ENCODE measurements at regions not wholly inside any gene's neighbourhood (a gene's known extent, or its start where the extent isn't known, plus 50 kb on each side); places are given as distances from the start of the nearest gene placed in this dataset.

GRCh38 chr3:118097660-118098059, 937.0 kb downstream of the IGSF11 start:
- TF ChIP-seq, protein P1, sequence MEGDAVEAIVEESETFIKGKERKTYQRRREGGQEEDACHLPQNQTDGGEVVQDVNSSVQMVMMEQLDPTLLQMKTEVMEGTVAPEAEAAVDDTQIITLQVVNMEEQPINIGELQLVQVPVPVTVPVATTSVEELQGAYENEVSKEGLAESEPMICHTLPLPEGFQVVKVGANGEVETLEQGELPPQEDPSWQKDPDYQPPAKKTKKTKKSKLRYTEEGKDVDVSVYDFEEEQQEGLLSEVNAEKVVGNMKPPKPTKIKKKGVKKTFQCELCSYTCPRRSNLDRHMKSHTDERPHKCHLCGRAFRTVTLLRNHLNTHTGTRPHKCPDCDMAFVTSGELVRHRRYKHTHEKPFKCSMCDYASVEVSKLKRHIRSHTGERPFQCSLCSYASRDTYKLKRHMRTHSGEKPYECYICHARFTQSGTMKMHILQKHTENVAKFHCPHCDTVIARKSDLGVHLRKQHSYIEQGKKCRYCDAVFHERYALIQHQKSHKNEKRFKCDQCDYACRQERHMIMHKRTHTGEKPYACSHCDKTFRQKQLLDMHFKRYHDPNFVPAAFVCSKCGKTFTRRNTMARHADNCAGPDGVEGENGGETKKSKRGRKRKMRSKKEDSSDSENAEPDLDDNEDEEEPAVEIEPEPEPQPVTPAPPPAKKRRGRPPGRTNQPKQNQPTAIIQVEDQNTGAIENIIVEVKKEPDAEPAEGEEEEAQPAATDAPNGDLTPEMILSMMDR (IDR thresholded peaks at IDR 0.05; ENCODE audit: control insufficient read depth, insufficient read depth, low read depth, low read length, missing control alignments) = no peak
- DNase-seq (ENCODE audit: low read depth) = no peak
- H3K4me3 ChIP-seq (ENCODE audit: control insufficient read depth, low read depth, low read length) = no peak overlapping the region

DNA sequence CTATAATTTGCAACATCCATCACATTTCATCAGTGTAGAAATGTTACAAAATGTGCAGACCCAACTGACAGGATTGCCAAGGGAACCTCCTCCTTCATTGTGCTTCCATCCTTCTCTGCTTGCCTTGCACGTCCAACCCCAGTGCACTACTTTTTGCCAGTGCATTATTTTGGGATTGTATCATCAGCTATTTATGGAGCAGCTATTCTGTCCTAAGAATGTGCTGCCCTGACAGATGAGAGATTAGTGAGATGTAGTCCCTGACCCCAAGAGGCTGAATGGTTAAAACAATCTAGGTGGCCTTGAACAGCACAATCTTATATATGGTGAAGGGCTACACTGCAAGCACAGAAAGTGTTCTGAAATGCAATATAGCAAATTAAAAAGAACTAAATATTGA, 935.8 kb downstream of the IGSF11 start:
- DNase-seq (ENCODE audit: low read depth) = no peak
- no peak overlapping the region for H3K4me3 ChIP-seq (ENCODE audit: control insufficient read depth, low read depth, low read length)
- TF ChIP-seq, protein P1 (IDR thresholded peaks at IDR 0.05; ENCODE audit: control insufficient read depth, insufficient read depth, low read depth, low read length, missing control alignments) = no peak

DNA sequence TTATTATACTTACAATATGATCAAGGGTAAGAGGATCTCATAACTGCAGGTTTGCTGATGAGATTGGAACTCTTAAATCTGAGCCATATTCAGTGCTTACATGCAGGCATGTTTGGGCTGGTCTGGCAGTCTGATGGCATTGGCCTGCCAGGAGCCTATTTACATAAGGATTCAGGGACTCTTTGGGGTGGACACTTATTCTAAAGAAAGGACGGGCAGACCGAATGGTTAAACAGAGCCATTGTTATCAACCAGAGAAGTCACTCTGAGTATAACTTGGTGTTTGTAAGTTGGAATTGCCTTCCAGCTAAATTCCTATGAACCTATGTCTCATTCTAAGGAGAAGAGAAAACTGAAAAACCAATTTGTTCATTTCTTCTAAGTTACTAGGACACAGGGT, 932.8 kb downstream of the IGSF11 start:
- TF ChIP-seq, protein P1 (IDR thresholded peaks at IDR 0.05; ENCODE audit: control insufficient read depth, insufficient read depth, low read depth, low read length, missing control alignments) = no peak
- H3K4me3 ChIP-seq (ENCODE audit: control insufficient read depth, low read depth, low read length) = no peak overlapping the region
- no peak for DNase-seq (ENCODE audit: low read depth)

- DNase-seq (ENCODE audit: low read depth) = no peak
- TF ChIP-seq, protein P1 (IDR thresholded peaks at IDR 0.05; ENCODE audit: control insufficient read depth, insufficient read depth, low read depth, low read length, missing control alignments) = no peak
- no peak overlapping the region for H3K4me3 ChIP-seq (ENCODE audit: control insufficient read depth, low read depth, low read length)
Observed at GRCh38 chr3:118102737-118103136, 931.9 kb downstream of the IGSF11 start.

DNA sequence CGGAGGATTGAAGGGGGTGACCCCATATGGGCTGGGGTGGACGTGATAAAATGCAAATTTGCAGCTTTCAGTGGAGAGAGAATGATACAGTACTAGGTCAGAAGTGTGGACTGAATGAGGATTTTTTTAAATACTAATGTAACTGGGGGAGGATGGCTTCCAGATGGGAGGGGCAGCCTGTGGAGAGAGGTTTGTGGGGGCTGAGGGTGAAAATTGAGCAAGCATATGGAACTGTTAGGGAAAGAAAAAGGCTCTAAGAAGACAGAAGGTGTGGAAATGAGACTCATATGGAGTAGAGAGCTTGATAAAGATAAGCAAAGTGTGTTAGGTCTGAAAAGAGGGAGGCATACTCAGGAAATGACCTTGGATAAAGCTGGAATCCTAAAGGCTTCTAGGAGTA, 926.4 kb downstream of the IGSF11 start:
- H3K4me3 ChIP-seq (ENCODE audit: control insufficient read depth, low read depth, low read length) = no peak overlapping the region
- TF ChIP-seq, protein P1 (IDR thresholded peaks at IDR 0.05; ENCODE audit: control insufficient read depth, insufficient read depth, low read depth, low read length, missing control alignments) = no peak
- DNase-seq (ENCODE audit: low read depth) = no peak

DNA sequence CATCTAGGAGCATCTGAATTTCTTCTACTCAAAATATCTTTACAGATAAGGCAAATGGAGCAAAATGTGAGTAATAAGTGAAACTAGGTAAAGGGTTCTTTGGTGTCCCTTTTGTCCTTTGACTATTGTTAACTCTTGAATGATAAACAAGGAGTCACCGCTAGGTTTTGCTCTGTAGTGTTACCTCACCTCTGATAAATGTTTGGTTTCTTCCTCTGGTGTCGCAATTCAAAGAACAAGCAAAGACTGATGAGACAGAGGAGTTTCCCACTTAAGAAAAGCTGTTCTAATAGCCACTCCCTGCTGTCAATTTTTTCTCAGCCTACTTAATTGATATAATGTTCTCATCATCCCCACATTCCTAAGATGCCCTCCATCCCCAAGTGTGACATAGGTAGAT, 925.9 kb downstream of the IGSF11 start:
- H3K4me3 ChIP-seq (ENCODE audit: control insufficient read depth, low read depth, low read length) = no peak overlapping the region
- TF ChIP-seq, protein P1 (IDR thresholded peaks at IDR 0.05; ENCODE audit: control insufficient read depth, insufficient read depth, low read depth, low read length, missing control alignments) = no peak
- no peak for DNase-seq (ENCODE audit: low read depth)

DNA sequence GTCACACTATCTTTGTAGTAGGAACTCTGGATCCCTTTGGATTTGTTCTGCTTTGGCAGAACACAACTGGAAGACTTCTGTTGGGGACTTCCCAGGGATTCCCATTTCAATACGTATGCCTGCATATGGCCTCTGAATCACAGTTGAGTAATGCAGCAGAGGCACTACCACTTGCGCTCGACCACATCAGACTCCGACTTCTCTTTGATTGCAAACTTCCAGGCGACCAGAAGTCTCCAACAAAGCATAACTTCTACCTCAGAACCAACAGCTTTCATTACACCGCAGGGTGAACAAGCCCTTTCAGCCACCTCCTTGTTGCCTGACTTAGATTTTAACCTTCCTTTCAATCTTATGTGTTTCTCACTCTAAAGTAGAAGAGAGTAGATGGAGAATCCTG, 924.4 kb downstream of the IGSF11 start:
- H3K4me3 ChIP-seq (ENCODE audit: control insufficient read depth, low read depth, low read length) = no peak overlapping the region
- no peak for DNase-seq (ENCODE audit: low read depth)

More for the DNA sequence above, 924.4 kb downstream of the IGSF11 start:
- TF ChIP-seq, protein P1 (IDR thresholded peaks at IDR 0.05; ENCODE audit: control insufficient read depth, insufficient read depth, low read depth, low read length, missing control alignments) = no peak
